Astrocyte of the spinal cord (primary cell): ENCODE measurements at regions not wholly inside any gene's neighbourhood (a gene's known extent, or its start where the extent isn't known, plus 50 kb on each side); places are given as distances from the start of the nearest gene placed in this dataset.

Experiments
- DNase-seq: peaks from one replicate; pipeline ENCODE4 v3.0.0; 2011; ENCODE audit warnings: low read depth, low spot score
- H3K4me3 ChIP-seq: 2 replicates; pipeline ENCODE4 v1.5.1; 2011; ENCODE audit warnings: low read depth, mild to moderate bottlenecking, low read length, moderate library complexity
- CTCF ChIP-seq: IDR thresholded peaks from 2 replicates; pipeline ENCODE4 v1.5.1; 2012; ENCODE audit warnings: low read depth, mild to moderate bottlenecking, low read length, inconsistent platforms
- in situ Hi-C: cut with HindIII; loops from 2 replicates; pipeline ENCODE4 v1.10.0; 2017; ENCODE audit warnings: low sequenced_read_pairs

- TF ChIP-seq CTCF, result no peak
- in situ Hi-C loops, result no loop called here
- no peak overlapping the region for H3K4me3 ChIP-seq
- DNase-seq, result no peak
Observed at GRCh38 chr5:29779141-29779540, 1414.3 kb upstream of the CDH6 start.

- no peak overlapping the region for H3K4me3 ChIP-seq
- in situ Hi-C loops, result no loop called here
- DNase-seq, result no peak
- no peak for TF ChIP-seq CTCF
Observed at GRCh38 chr5:29777373-29777772, 1416.1 kb upstream of the CDH6 start.

GRCh38 chr5:29770936-29771335, 1422.5 kb upstream of the CDH6 start:
- H3K4me3 ChIP-seq, result no peak overlapping the region
- DNase-seq, result no peak
- in situ Hi-C loops, result no loop called here
- TF ChIP-seq CTCF, result no peak

- in situ Hi-C loops, result no loop called here
- no peak for DNase-seq
- TF ChIP-seq CTCF, result no peak
- no peak overlapping the region for H3K4me3 ChIP-seq
Observed at GRCh38 chr5:29769474-29769873, 1424.0 kb upstream of the CDH6 start.

GRCh38 chr5:29758986-29759421, 1434.5 kb upstream of the CDH6 start:
- no peak for TF ChIP-seq CTCF
- DNase-seq, result no peak
- H3K4me3 ChIP-seq, result no peak overlapping the region
- in situ Hi-C loops, result no loop called here

- TF ChIP-seq CTCF, result no peak
- no peak overlapping the region for H3K4me3 ChIP-seq
- no peak for DNase-seq
- in situ Hi-C loops, result no loop called here
Observed at GRCh38 chr5:29750453-29750852, 1443.0 kb upstream of the CDH6 start.

- in situ Hi-C loops, result no loop called here
- DNase-seq, result no peak
- no peak overlapping the region for H3K4me3 ChIP-seq
- no peak for TF ChIP-seq CTCF
Observed at GRCh38 chr5:29744618-29745017, 1448.9 kb upstream of the CDH6 start.
